B cell (primary cell): ENCODE measurements at regions not wholly inside any gene's neighbourhood (a gene's known extent, or its start where the extent isn't known, plus 50 kb on each side); places are given as distances from the start of the nearest gene placed in this dataset.

Source experiments
- ATAC-seq: fragments of 200-7000 bp; cut with Tn5 transposase; one replicate; pipeline ENCODE4 v1.10.0; 2021; ENCODE audit warnings: low read depth, mild to moderate bottlenecking, moderate number of reproducible peaks, moderate library complexity
- CTCF ChIA-PET: fragments of 350-600 bp; sonication (Branson Sonifier 250); formaldehyde crosslinking; loops from one replicate; lab custom pipeline; 2021; ENCODE audit warnings: antibody characterized with exemption, inconsistent platforms; lab: Charles Lee
- POLR2A ChIA-PET: fragments of 350-600 bp; sonication (Branson Sonifier 250); formaldehyde crosslinking; loops from one replicate; lab custom pipeline; 2021; ENCODE audit warnings: antibody characterized with exemption; lab: Charles Lee
- DNase-seq: peaks from one replicate; pipeline ENCODE4 v3.0.0; 2013
- H2AFZ ChIP-seq: 2 replicates; pipeline ENCODE4 v1.6.1; 2012; ENCODE audit warnings: mild to moderate bottlenecking, low read depth, low read length; ENCODE audit not compliant: insufficient read depth, poor library complexity, severe bottlenecking
- H3K27ac ChIP-seq, 2 donors: 1 replicate in 1 of 2; 2 replicates in 1 of 2; pipeline ENCODE4 v1.5.1; 2012 to 2013; ENCODE audit warnings: low read length in 2 of 2, mild to moderate bottlenecking in 2 of 2, moderate library complexity in 1 of 2
- H3K27me3 ChIP-seq, 4 experiments: fragments of 200-600 bp in 1 of 4; sonication (generic) in 1 of 4; replicated peaks in 1 of 4; 1 replicate in 2 of 4; 2 replicates in 2 of 4; pipeline versions ENCODE4 v1.6.1 to v1.7.0; 2013 to 2016; ENCODE audit warnings: low read length in 3 of 4, mild to moderate bottlenecking in 2 of 4, mixed read lengths in 1 of 4, moderate library complexity in 1 of 4; ENCODE audit not compliant: insufficient read depth in 4 of 4, control insufficient read depth in 3 of 4; ENCODE audit errors: control extremely low read depth in 1 of 4
- H3K36me3 ChIP-seq, 2 experiments: replicated peaks in 1 of 2; 1 replicate in 1 of 2; 2 replicates in 1 of 2; pipeline versions ENCODE4 v1.6.1 to v1.7.1; 2013; ENCODE audit warnings: low read length in 1 of 2; ENCODE audit not compliant: insufficient read depth in 2 of 2, control insufficient read depth in 1 of 2; ENCODE audit errors: control extremely low read depth in 1 of 2, extremely low read depth in 1 of 2
- H3K4me1 ChIP-seq, 2 donors: fragments of 200-600 bp in 1 of 2; sonication (generic) in 1 of 2; 1 replicate in 1 of 2; 2 replicates in 1 of 2; pipeline versions ENCODE4 v1.5.1 to v1.6.1; 2013 to 2017; ENCODE audit warnings: low read length in 2 of 2; ENCODE audit not compliant: control insufficient read depth in 2 of 2, insufficient read depth in 2 of 2
- H3K4me2 ChIP-seq: replicated peaks from 2 replicates; pipeline ENCODE3; 2012; ENCODE audit warnings: mild to moderate bottlenecking, low read depth, low read length; ENCODE audit not compliant: poor library complexity, severe bottlenecking
- H3K4me3 ChIP-seq, 5 experiments: fragments of 200-600 bp in 1 of 5; sonication (generic) in 1 of 5; 1 replicate in 3 of 5; 2 replicates in 2 of 5; pipeline versions ENCODE4 v1.5.1 to v1.7.0; 2011 to 2016; ENCODE audit warnings: low read length in 4 of 5, mild to moderate bottlenecking in 4 of 5, low read depth in 2 of 5, control low read depth in 1 of 5, moderate library complexity in 1 of 5; ENCODE audit not compliant: insufficient read depth in 1 of 5; ENCODE audit errors: control extremely low read depth in 1 of 5, extremely low read depth in 1 of 5
- H3K79me2 ChIP-seq: fragments of 200-600 bp; sonication (generic); one replicate; pipeline ENCODE4 v1.6.0; 2016; ENCODE audit warnings: low read length; ENCODE audit not compliant: control insufficient read depth, insufficient read depth
- H3K9ac ChIP-seq: fragments of 200-600 bp; sonication (generic); 2 replicates; pipeline ENCODE4 v1.6.1; 2017; ENCODE audit warnings: mild to moderate bottlenecking, low read length, moderate library complexity
- H3K9me3 ChIP-seq, 3 donors: one replicate each; pipeline versions ENCODE4 v1.6.1 to v1.7.1; 2013; ENCODE audit warnings: low read length in 2 of 3; ENCODE audit not compliant: control insufficient read depth in 2 of 3, insufficient read depth in 1 of 3; ENCODE audit errors: control extremely low read depth in 1 of 3
- H4K20me1 ChIP-seq: 2 replicates; pipeline ENCODE4 v1.6.0; 2012; ENCODE audit warnings: mild to moderate bottlenecking, low read length; ENCODE audit not compliant: insufficient read depth, control insufficient read depth, poor library complexity, severe bottlenecking
- H3K27ac Mint-ChIP-seq: one replicate; pipeline ENCODE4 v1.8.0; 2021; ENCODE audit warnings: mixed read lengths
- H3K27me3 Mint-ChIP-seq: one replicate; pipeline ENCODE4 v1.8.0; 2021; ENCODE audit warnings: mixed read lengths
- H3K4me1 Mint-ChIP-seq: one replicate; pipeline ENCODE4 v1.8.0; 2021; ENCODE audit warnings: mixed read lengths
- H3K4me3 Mint-ChIP-seq: one replicate; pipeline ENCODE4 v1.8.0; 2021; ENCODE audit warnings: mixed read lengths
- H3K9me3 Mint-ChIP-seq: one replicate; pipeline ENCODE4 v1.8.0; 2022; ENCODE audit warnings: mixed read lengths; ENCODE audit not compliant: insufficient read depth
- CTCF ChIP-seq: fragments of 200-600 bp; IDR thresholded peaks from one replicate; pipeline ENCODE4 v1.8.0; 2022; ENCODE audit warnings: antibody characterized with exemption, mild to moderate bottlenecking
- EZH2 ChIP-seq: IDR thresholded peaks from 2 replicates; pipeline ENCODE4 v1.6.1; 2012; ENCODE audit warnings: borderline replicate concordance, low read depth, mild to moderate bottlenecking, moderate library complexity, low read length; ENCODE audit not compliant: insufficient read depth, poor library complexity, severe bottlenecking
- WGBS: methylation state at CpG from one replicate; pipeline ENCODE4 v1.1.5; 2013; ENCODE audit warnings: missing lambda C conversion rate; ENCODE audit not compliant: insufficient coverage; 5-methylcytosine and 5-hydroxymethylcytosine counted together
- intact Hi-C: fragments of 100-400 bp; cut with micrococcal nuclease; formaldehyde crosslinking; loops from one replicate; pipeline ENCODE4 v1.10.0; 2022

- no peak overlapping the region for H3K27ac ChIP-seq
- H2AFZ ChIP-seq, result no peak overlapping the region
- no peaks in the 10 kb centered on the region for H3K4me1 ChIP-seq
- DNase-seq, result no peak
- TF ChIP-seq EZH2 (no peak), CTCF (no peak)
- CTCF ChIA-PET, result interaction anchor here (0.5 kb wide), 1 partner anchor 1511 kb away, joined by 3 read pairs; no protein-coding TSS in a partner anchor
- no peaks in the 10 kb centered on the region for H3K36me3 ChIP-seq
- peaks cover 18% of the 10 kb centered on the region for H3K27me3 Mint-ChIP-seq
- intact Hi-C loops, result no loop called here
- H3K79me2 ChIP-seq, result no peaks in the 10 kb centered on the region
- 89% methylated on average over 2 of the region's 3 CpGs for WGBS
- POLR2A ChIA-PET, result no interaction called here
- no peak overlapping the region for H3K4me3 Mint-ChIP-seq
- H3K4me3 ChIP-seq, result no peak overlapping the region
- no peaks in the 10 kb centered on the region for H4K20me1 ChIP-seq
- H3K27ac Mint-ChIP-seq, result no peak overlapping the region
- ATAC-seq, result no peak
- peaks cover 2% of the 10 kb centered on the region for H3K9me3 Mint-ChIP-seq
- no peak overlapping the region for H3K9ac ChIP-seq
- peaks cover 0 to 2% (median 0%) of the 10 kb centered on the region in 3 donors for H3K9me3 ChIP-seq
- H3K4me1 Mint-ChIP-seq, result peaks cover 7% of the 10 kb centered on the region
- no peak overlapping the region for H3K4me2 ChIP-seq
- H3K27me3 ChIP-seq, result peaks cover 0 to 4% (median 2%) of the 10 kb centered on the region in 4 experiments
Observed at GRCh38 chr1:211886551-211886950, 56.0 kb upstream of the LPGAT1 start.

- Histone ChIP-seq H3K27me3 (peaks cover 0 to 4% (median 2%) of the 10 kb centered on the region in 4 experiments), H3K9me3 (peaks cover 0 to 2% (median 0%) of the 10 kb centered on the region in 3 donors), H3K4me1 (no peaks in the 10 kb centered on the region), H2AFZ (no peak overlapping the region), H3K4me3 (no peak overlapping the region), H3K9ac (no peak overlapping the region), H4K20me1 (no peaks in the 10 kb centered on the region), H3K27ac (no peak overlapping the region), H3K79me2 (no peaks in the 10 kb centered on the region), H3K4me2 (no peak overlapping the region), H3K36me3 (no peaks in the 10 kb centered on the region)
- Mint-ChIP-seq H3K4me3 (no peak overlapping the region), H3K27me3 (peaks cover 18% of the 10 kb centered on the region), H3K9me3 (peaks cover 8% of the 10 kb centered on the region), H3K4me1 (peaks cover 7% of the 10 kb centered on the region), H3K27ac (no peak overlapping the region)
- WGBS, result 34% methylated on average over 3 of the region's 3 CpGs
- intact Hi-C loops, result no loop called here
- no peak for DNase-seq
- CTCF ChIA-PET, result interaction anchor here (0.5 kb wide), 1 partner anchor 1510 kb away, joined by 3 read pairs; no protein-coding TSS in a partner anchor
- POLR2A ChIA-PET, result no interaction called here
- no peak for ATAC-seq
- no peak for TF ChIP-seq EZH2
- no peak for TF ChIP-seq CTCF
Observed at GRCh38 chr1:211885747-211886522, 55.4 kb upstream of the LPGAT1 start.
